K562 (cell line): ENCODE measurements at regions not wholly inside any gene's neighbourhood (a gene's known extent, or its start where the extent isn't known, plus 50 kb on each side); places are given as distances from the start of the nearest gene placed in this dataset.
A peak's percentile ranks its signal among the peaks of the same experiment; 100 is the strongest.

Source experiments
- ADNP ChIP-seq: fragments of 200-800 bp; sonication (Bioruptor generic); IDR thresholded peaks from 2 replicates; pipeline ENCODE4 v1.6.1; 2016; ENCODE audit warnings: missing genetic modification characterization, missing compliant biosample characterization
- AFF4 ChIP-seq: sonication (generic); formaldehyde crosslinking; IDR thresholded peaks from 2 replicates; pipeline ENCODE4 v1.8.0; 2023; ENCODE audit warnings: mild to moderate bottlenecking, missing genetic modification reagents
- BDP1 ChIP-seq: IDR thresholded peaks from 3 replicates; pipeline ENCODE4 v1.6.1; 2011; ENCODE audit not compliant: insufficient read length, insufficient read depth
- CEBPZ ChIP-seq: fragments of 150-350 bp; IDR thresholded peaks from 2 replicates; pipeline ENCODE4 v1.6.1; 2014; ENCODE audit warnings: low read depth, mild to moderate bottlenecking, low read length, borderline replicate concordance
- ELK1 ChIP-seq: sonication (generic); formaldehyde crosslinking; IDR thresholded peaks from 2 replicates; pipeline ENCODE4 v1.8.1; 2022; ENCODE audit warnings: missing genetic modification reagents
- EZH2 ChIP-seq: IDR thresholded peaks from 2 replicates; pipeline ENCODE4 v1.6.1; 2012; ENCODE audit warnings: low read depth, mild to moderate bottlenecking, inconsistent platforms, low read length, borderline replicate concordance
- FOXP4 ChIP-seq: sonication (generic); formaldehyde crosslinking; IDR thresholded peaks from 2 replicates; pipeline ENCODE4 v1.8.0; 2022; ENCODE audit warnings: mild to moderate bottlenecking, missing genetic modification reagents, borderline replicate concordance
- GATAD2A ChIP-seq: fragments of 450-650 bp; IDR thresholded peaks from 2 replicates; pipeline ENCODE4 v1.6.1; 2017
- NBN ChIP-seq: fragments of 450-650 bp; IDR thresholded peaks from 2 replicates; pipeline ENCODE4 v1.6.1; 2016; ENCODE audit warnings: low read depth, mild to moderate bottlenecking
- NUFIP1 ChIP-seq: fragments of 450-650 bp; IDR thresholded peaks from 2 replicates; pipeline ENCODE4 v1.6.1; 2018; ENCODE audit not compliant: partially characterized antibody
- PHB ChIP-seq: fragments of 250-450 bp; sonication (Bioruptor Pico); IDR thresholded peaks from 2 replicates; pipeline ENCODE4 v1.5.0; 2021
- THAP7 ChIP-seq: fragments of 250-450 bp; sonication (Bioruptor Pico); IDR thresholded peaks from 2 replicates; pipeline ENCODE4 v1.5.0; 2021
- ZFP36 ChIP-seq: fragments of 150-350 bp; IDR thresholded peaks from 2 replicates; pipeline ENCODE4 v1.6.1; 2018; ENCODE audit warnings: low read length, low read depth; ENCODE audit not compliant: partially characterized antibody
- ZNF121 ChIP-seq: sonication (generic); formaldehyde crosslinking; conservative IDR thresholded peaks from 2 replicates; pipeline ENCODE4 v1.8.0; 2022; ENCODE audit warnings: missing genetic modification reagents

- TF ChIP-seq AFF4 (CRISPR knock-in tag) (no peak), NBN (no peak), ZNF121 (no peak), ADNP (tag) (no peak), THAP7 (CRISPR knock-in tag) (no peak), PHB (CRISPR knock-in tag) (no peak), EZH2 (no peak), ELK1 (no peak), FOXP4 (CRISPR knock-in tag) (no peak), ZFP36 (peak; percentile 13), BDP1 (no peak), NUFIP1 (no peak), CEBPZ (no peak), GATAD2A (no peak)
These were observed 139.3 kb upstream of the LMNTD1 start (continued) for GRCh38 chr12:25692115-25693035.
